ENCODE measurements at regions not wholly inside any gene's neighbourhood (a gene's known extent, or its start where the extent isn't known, plus 50 kb on each side); places are given as distances from the start of the nearest gene placed in this dataset.

DNA sequence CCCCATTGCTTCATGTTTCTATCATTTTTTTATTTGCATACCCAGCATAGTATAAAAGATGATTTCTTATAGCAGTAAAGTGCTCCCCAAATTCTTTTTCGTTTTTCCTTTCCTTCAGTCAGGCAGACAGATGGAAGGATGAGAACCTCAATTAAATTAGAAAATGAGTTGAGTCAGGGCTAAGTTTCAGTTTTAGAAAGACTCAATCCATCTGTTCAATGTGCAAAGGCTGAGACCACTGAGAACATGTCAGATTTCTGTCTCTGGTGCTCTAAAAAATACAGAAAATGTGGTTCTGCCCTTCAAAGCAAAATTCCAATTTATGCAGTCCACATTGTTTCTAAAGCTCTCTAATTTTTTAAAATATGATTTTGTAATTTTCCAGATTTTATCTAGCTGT, 257.6 kb upstream of the HS3ST5 start:
- no peak for TF ChIP-seq POLR2AphosphoS5 (IDR thresholded peaks at IDR 0.05; ENCODE audit: borderline replicate concordance, low read depth, low read length)
- TF ChIP-seq EZH2 (IDR thresholded peaks at IDR 0.05), result no peak

Data from SK-N-MC (cell line).